MM.1S (cell line): ENCODE measurements at regions not wholly inside any gene's neighbourhood (a gene's known extent, or its start where the extent isn't known, plus 50 kb on each side); places are given as distances from the start of the nearest gene placed in this dataset.
"Not testable (repeated sequence)": the region's sequence is repeated elsewhere in the genome, so short reads cannot be mapped to it uniquely, and the experiment has no call there.

Experiments used
- DNase-seq: peaks from one replicate; pipeline ENCODE4 v3.0.0-alpha.2; 2015
- H2AFZ ChIP-seq: fragments of 300-600 bp; sonication (generic); 2 replicates; pipeline ENCODE4 v1.6.0; 2016; ENCODE audit warnings: antibody characterized with exemption, low read length
- H3F3A ChIP-seq: fragments of 300-600 bp; sonication (generic); 2 replicates; pipeline ENCODE4 v1.6.1; 2016; ENCODE audit warnings: mild to moderate bottlenecking, antibody characterized with exemption, low read length, moderate library complexity, mixed read lengths; ENCODE audit not compliant: insufficient read depth
- H3K27ac ChIP-seq: fragments of 300-600 bp; sonication (generic); 2 replicates; pipeline ENCODE4 v1.5.1; 2016; ENCODE audit warnings: mild to moderate bottlenecking, low read length
- H3K27me3 ChIP-seq: fragments of 300-600 bp; sonication (generic); replicated peaks from 2 replicates; pipeline ENCODE4 v1.6.0; 2016; ENCODE audit warnings: low read length; ENCODE audit not compliant: insufficient read depth
- H3K36me3 ChIP-seq: fragments of 300-600 bp; sonication (generic); replicated peaks from 2 replicates; pipeline ENCODE4 v1.6.1; 2016; ENCODE audit warnings: mild to moderate bottlenecking, low read length, mixed read lengths; ENCODE audit not compliant: insufficient read depth
- H3K4me1 ChIP-seq: fragments of 300-600 bp; sonication (generic); 2 replicates; pipeline ENCODE4 v1.6.1; 2016; ENCODE audit warnings: low read length, mixed read lengths
- H3K4me2 ChIP-seq: fragments of 300-600 bp; sonication (generic); 2 replicates; pipeline ENCODE4 v1.6.0; 2016; ENCODE audit warnings: low read depth, low read length
- H3K4me3 ChIP-seq: fragments of 300-600 bp; sonication (generic); 2 replicates; pipeline ENCODE4 v1.5.1; 2016; ENCODE audit warnings: low read length, mixed read lengths
- H3K79me2 ChIP-seq: fragments of 300-600 bp; sonication (generic); 2 replicates; pipeline ENCODE4 v1.6.1; 2016; ENCODE audit warnings: mixed run types, low read length, mixed read lengths
- H3K9ac ChIP-seq: fragments of 300-600 bp; sonication (generic); 2 replicates; pipeline ENCODE4 v1.6.1; 2016; ENCODE audit warnings: low read length, mixed read lengths
- H3K9me2 ChIP-seq: fragments of 300-600 bp; sonication (generic); replicated peaks from 2 replicates; pipeline ENCODE4 v1.6.1; 2016; ENCODE audit warnings: mild to moderate bottlenecking, low read length, mixed read lengths; ENCODE audit not compliant: insufficient read depth
- H3K9me3 ChIP-seq: fragments of 300-600 bp; sonication (generic); replicated peaks from 2 replicates; pipeline ENCODE4 v1.6.1; 2016; ENCODE audit warnings: mild to moderate bottlenecking, low read length, mixed read lengths; ENCODE audit not compliant: insufficient read depth
- H4K20me1 ChIP-seq: fragments of 300-600 bp; sonication (generic); 2 replicates; pipeline ENCODE4 v1.6.1; 2016; ENCODE audit warnings: mild to moderate bottlenecking, low read length, moderate library complexity, mixed read lengths; ENCODE audit not compliant: insufficient read depth
- CTCF ChIP-seq: fragments of 300-600 bp; sonication (generic); IDR thresholded peaks from 2 replicates; pipeline ENCODE4 v1.5.1; 2016; ENCODE audit warnings: antibody characterized with exemption, low read length, mixed read lengths
- EZH2 ChIP-seq: fragments of 300-600 bp; sonication (generic); optimal IDR thresholded peaks from 2 replicates; pipeline ENCODE3; 2017; ENCODE audit warnings: low read depth, mild to moderate bottlenecking, antibody characterized with exemption, low read length, mixed read lengths
- EZH2phosphoT487 ChIP-seq: fragments of 300-600 bp; sonication (generic); IDR thresholded peaks from 2 replicates; pipeline ENCODE4 v1.6.1; 2018; ENCODE audit warnings: antibody characterized with exemption, low read length

- not testable (repeated sequence) for H3K27me3 ChIP-seq, H2AFZ ChIP-seq, H3F3A ChIP-seq, H4K20me1 ChIP-seq, H3K36me3 ChIP-seq, H3K9me2 ChIP-seq, H3K4me3 ChIP-seq, H3K9ac ChIP-seq, DNase-seq, H3K27ac ChIP-seq, H3K4me1 ChIP-seq, H3K4me2 ChIP-seq, H3K9me3 ChIP-seq, H3K79me2 ChIP-seq
These were observed 390.8 kb upstream of the SLC10A2 start for GRCh38 chr13:103457050-103457449.

GRCh38 chr13:103451656-103452055, 385.4 kb upstream of the SLC10A2 start:
- Histone ChIP-seq H3K27ac (no peak overlapping the region), H3K4me1 (no peaks in the 10 kb centered on the region), H3K36me3 (no peaks in the 10 kb centered on the region), H3K9me2 (no peaks in the 10 kb centered on the region), H3K9ac (no peak overlapping the region), H2AFZ (no peak overlapping the region), H3K4me3 (no peak overlapping the region), H3K27me3 (no peaks in the 10 kb centered on the region), H3K9me3 (no peaks in the 10 kb centered on the region), H3K4me2 (no peak overlapping the region), H3K79me2 (no peaks in the 10 kb centered on the region), H3F3A (no peaks in the 10 kb centered on the region), H4K20me1 (no peaks in the 10 kb centered on the region)
- TF ChIP-seq EZH2phosphoT487 (no peak), EZH2 (no peak), CTCF (no peak)
- DNase-seq: no peak

- no peaks in the 10 kb centered on the region for H3F3A ChIP-seq
- H3K79me2 ChIP-seq: no peaks in the 10 kb centered on the region
- TF ChIP-seq CTCF (no peak), EZH2 (no peak), EZH2phosphoT487 (no peak)
- no peak overlapping the region for H3K4me3 ChIP-seq
- H3K9ac ChIP-seq: no peak overlapping the region
- no peaks in the 10 kb centered on the region for H3K36me3 ChIP-seq
- no peaks in the 10 kb centered on the region for H3K27me3 ChIP-seq
- H2AFZ ChIP-seq: no peak overlapping the region
- no peaks in the 10 kb centered on the region for H3K9me2 ChIP-seq
- no peaks in the 10 kb centered on the region for H4K20me1 ChIP-seq
- H3K4me1 ChIP-seq: no peaks in the 10 kb centered on the region
- no peak overlapping the region for H3K27ac ChIP-seq
- H3K9me3 ChIP-seq: no peaks in the 10 kb centered on the region
- DNase-seq: no peak
- H3K4me2 ChIP-seq: no peak overlapping the region
These were observed 377.4 kb upstream of the SLC10A2 start for GRCh38 chr13:103443604-103444003.

GRCh38 chr13:103437651-103438050, 371.4 kb upstream of the SLC10A2 start:
- H3K79me2 ChIP-seq: no peaks in the 10 kb centered on the region
- TF ChIP-seq CTCF (no peak), EZH2phosphoT487 (no peak), EZH2 (no peak)
- no peak overlapping the region for H3K27ac ChIP-seq
- DNase-seq: no peak
- no peak overlapping the region for H3K4me3 ChIP-seq
- no peaks in the 10 kb centered on the region for H3K27me3 ChIP-seq
- H3K4me2 ChIP-seq: no peak overlapping the region
- H3K4me1 ChIP-seq: no peaks in the 10 kb centered on the region
- H3K9me2 ChIP-seq: no peaks in the 10 kb centered on the region
- H3K9ac ChIP-seq: no peak overlapping the region
- H3K9me3 ChIP-seq: no peaks in the 10 kb centered on the region
- H3K36me3 ChIP-seq: no peaks in the 10 kb centered on the region
- H4K20me1 ChIP-seq: no peaks in the 10 kb centered on the region
- no peaks in the 10 kb centered on the region for H3F3A ChIP-seq
- no peak overlapping the region for H2AFZ ChIP-seq
